ENCODE measurements at regions not wholly inside any gene's neighbourhood (a gene's known extent, or its start where the extent isn't known, plus 50 kb on each side); places are given as distances from the start of the nearest gene placed in this dataset.

DNA sequence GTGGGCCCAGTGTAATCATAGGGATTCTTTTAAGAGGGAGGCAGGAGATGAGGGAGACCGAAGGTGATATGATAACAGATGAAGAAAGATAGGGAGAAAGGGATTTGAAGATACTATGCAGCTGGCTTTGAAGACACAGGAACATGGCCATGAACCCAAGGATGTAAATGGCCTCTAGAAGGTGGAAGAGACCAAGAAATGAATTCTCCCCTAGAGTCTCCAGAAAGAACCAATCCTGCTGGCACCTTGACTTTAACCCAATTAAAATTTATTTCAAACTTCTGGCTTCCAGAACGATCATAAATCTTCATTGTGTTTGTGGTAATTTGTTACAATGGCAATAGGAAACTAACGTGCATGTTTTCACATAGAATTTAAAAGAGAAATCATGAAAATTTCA, 95.0 kb upstream of the GORAB start:
- H3K9ac ChIP-seq, result no peak overlapping the region
- H3K27ac Mint-ChIP-seq, result no peak overlapping the region
- H3K4me2 ChIP-seq, result no peak overlapping the region
- no peak overlapping the region for H3K4me3 Mint-ChIP-seq
- no peak overlapping the region for H2AFZ ChIP-seq (replicated peaks)
- no peaks in the 10 kb centered on the region for H3K9me3 ChIP-seq (ENCODE audit: low read depth)
- H4K20me1 ChIP-seq (ENCODE audit: low read depth), result no peaks in the 10 kb centered on the region
- peaks cover 5% of the 10 kb centered on the region for H3K4me1 Mint-ChIP-seq
- TF ChIP-seq, protein P1, sequence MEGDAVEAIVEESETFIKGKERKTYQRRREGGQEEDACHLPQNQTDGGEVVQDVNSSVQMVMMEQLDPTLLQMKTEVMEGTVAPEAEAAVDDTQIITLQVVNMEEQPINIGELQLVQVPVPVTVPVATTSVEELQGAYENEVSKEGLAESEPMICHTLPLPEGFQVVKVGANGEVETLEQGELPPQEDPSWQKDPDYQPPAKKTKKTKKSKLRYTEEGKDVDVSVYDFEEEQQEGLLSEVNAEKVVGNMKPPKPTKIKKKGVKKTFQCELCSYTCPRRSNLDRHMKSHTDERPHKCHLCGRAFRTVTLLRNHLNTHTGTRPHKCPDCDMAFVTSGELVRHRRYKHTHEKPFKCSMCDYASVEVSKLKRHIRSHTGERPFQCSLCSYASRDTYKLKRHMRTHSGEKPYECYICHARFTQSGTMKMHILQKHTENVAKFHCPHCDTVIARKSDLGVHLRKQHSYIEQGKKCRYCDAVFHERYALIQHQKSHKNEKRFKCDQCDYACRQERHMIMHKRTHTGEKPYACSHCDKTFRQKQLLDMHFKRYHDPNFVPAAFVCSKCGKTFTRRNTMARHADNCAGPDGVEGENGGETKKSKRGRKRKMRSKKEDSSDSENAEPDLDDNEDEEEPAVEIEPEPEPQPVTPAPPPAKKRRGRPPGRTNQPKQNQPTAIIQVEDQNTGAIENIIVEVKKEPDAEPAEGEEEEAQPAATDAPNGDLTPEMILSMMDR (IDR thresholded peaks at IDR 0.05), result no peak
- TF ChIP-seq EZH2 (IDR thresholded peaks at IDR 0.05), result no peak
- no peak for TF ChIP-seq EZH2phosphoT487 (IDR thresholded peaks at IDR 0.05)
- H3K27me3 Mint-ChIP-seq (ENCODE audit: insufficient read depth, low read depth), result no peaks in the 10 kb centered on the region
- H3K79me2 ChIP-seq (ENCODE audit: low read depth), result no peaks in the 10 kb centered on the region
- no peaks in the 10 kb centered on the region for H3K9me3 Mint-ChIP-seq
- DNase-seq (ENCODE audit: low spot score), result no peak
- no peak overlapping the region for H3K27ac ChIP-seq
- H3F3A ChIP-seq (ENCODE audit: low read depth), result no peaks in the 10 kb centered on the region
- peaks cover 4% of the 10 kb centered on the region for H3K4me1 ChIP-seq
- no peak overlapping the region for H3K4me3 ChIP-seq
- no peaks in the 10 kb centered on the region for H3K36me3 Mint-ChIP-seq
- H3K36me3 ChIP-seq, result no peaks in the 10 kb centered on the region
- H3K27me3 ChIP-seq, result no peaks in the 10 kb centered on the region

DNA sequence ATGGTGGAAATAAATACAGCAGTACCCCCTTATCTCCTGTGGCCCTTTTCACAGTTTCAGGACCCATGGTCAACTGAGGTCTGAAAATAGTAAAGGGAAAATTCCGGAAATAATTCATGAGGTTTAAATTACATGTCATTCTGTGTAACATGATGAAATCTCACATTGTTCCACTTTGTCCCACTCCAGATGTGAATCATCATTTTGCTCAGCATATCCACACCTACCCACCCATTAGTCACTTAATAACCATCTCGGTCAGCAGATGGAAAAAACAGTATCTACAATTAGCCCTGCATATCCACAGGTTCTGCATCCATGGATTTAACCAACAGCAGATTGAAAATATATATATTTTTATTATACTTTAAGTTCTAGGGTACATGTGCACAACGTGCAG, 86.9 kb upstream of the GORAB start:
- H3K27ac Mint-ChIP-seq, result no peak overlapping the region

DNA sequence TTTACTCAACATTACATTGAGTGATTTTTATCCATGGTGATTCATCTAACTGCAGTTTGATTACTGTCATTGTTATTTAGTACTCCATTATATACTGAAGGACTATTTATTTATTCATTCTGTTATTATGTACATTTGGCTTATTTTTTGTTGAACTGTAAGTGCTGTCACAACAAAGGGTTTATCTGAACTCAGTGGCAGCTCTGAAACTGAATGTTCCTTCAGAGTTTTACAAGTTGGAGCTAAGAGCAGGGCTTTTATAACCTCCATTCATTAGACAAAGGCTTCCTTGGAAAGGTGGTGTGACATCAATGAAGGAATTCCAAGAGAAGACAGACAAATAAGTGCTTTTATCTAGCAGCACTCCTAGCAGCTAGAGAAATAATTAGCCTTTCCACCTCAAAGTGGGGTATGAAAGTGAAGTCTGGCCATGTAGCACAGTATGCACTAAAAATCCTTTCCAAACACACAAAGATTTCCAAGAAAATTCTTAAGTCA, 83.3 kb upstream of the GORAB start:
- Histone ChIP-seq H3K27ac (no peak overlapping the region), H3F3A (ENCODE audit: low read depth) (peaks cover 4% of the 10 kb centered on the region), H3K36me3 (no peaks in the 10 kb centered on the region), H3K9ac (no peak overlapping the region), H3K79me2 (ENCODE audit: low read depth) (no peaks in the 10 kb centered on the region), H3K4me1 (peaks cover 18% of the 10 kb centered on the region), H3K4me2 (peak overlapping the region; percentile 6), H2AFZ (replicated peaks) (no peak overlapping the region), H3K27me3 (no peaks in the 10 kb centered on the region), H4K20me1 (ENCODE audit: low read depth) (no peaks in the 10 kb centered on the region), H3K9me3 (ENCODE audit: low read depth) (no peaks in the 10 kb centered on the region), H3K4me3 (no peak overlapping the region)
- H3K9me3 Mint-ChIP-seq, result peaks cover 3% of the 10 kb centered on the region
- TF ChIP-seq, protein P1 (IDR thresholded peaks at IDR 0.05), result no peak
- TF ChIP-seq EZH2 (IDR thresholded peaks at IDR 0.05) (no peak), EZH2phosphoT487 (IDR thresholded peaks at IDR 0.05) (no peak)
- no peaks in the 10 kb centered on the region for H3K4me1 Mint-ChIP-seq
- no peaks in the 10 kb centered on the region for H3K36me3 Mint-ChIP-seq
- H3K27ac Mint-ChIP-seq, result no peak overlapping the region
- DNase-seq (ENCODE audit: low spot score), result no peak
- H3K4me3 Mint-ChIP-seq, result no peak overlapping the region
- H3K27me3 Mint-ChIP-seq (ENCODE audit: insufficient read depth, low read depth), result no peaks in the 10 kb centered on the region

More for the DNA sequence above, 86.9 kb upstream of the GORAB start:
- Mint-ChIP-seq H3K4me3 (no peak overlapping the region), H3K27me3 (ENCODE audit: insufficient read depth, low read depth) (no peaks in the 10 kb centered on the region), H3K9me3 (no peaks in the 10 kb centered on the region), H3K36me3 (no peaks in the 10 kb centered on the region), H3K4me1 (no peaks in the 10 kb centered on the region)
- Histone ChIP-seq H3K4me2 (no peak overlapping the region), H3F3A (ENCODE audit: low read depth) (peaks cover 4% of the 10 kb centered on the region), H3K4me3 (no peak overlapping the region), H3K4me1 (peaks cover 18% of the 10 kb centered on the region), H3K27ac (no peak overlapping the region), H3K36me3 (no peaks in the 10 kb centered on the region), H3K9ac (no peak overlapping the region), H3K79me2 (ENCODE audit: low read depth) (no peaks in the 10 kb centered on the region), H3K27me3 (no peaks in the 10 kb centered on the region), H3K9me3 (ENCODE audit: low read depth) (no peaks in the 10 kb centered on the region), H4K20me1 (ENCODE audit: low read depth) (no peaks in the 10 kb centered on the region), H2AFZ (replicated peaks) (no peak overlapping the region)
- TF ChIP-seq, protein P1 (IDR thresholded peaks at IDR 0.05), result no peak
- TF ChIP-seq EZH2 (IDR thresholded peaks at IDR 0.05), result no peak
- TF ChIP-seq EZH2phosphoT487 (IDR thresholded peaks at IDR 0.05), result no peak
- no peak for DNase-seq (ENCODE audit: low spot score)
